ENCODE measurements at regions not wholly inside any gene's neighbourhood (a gene's known extent, or its start where the extent isn't known, plus 50 kb on each side); places are given as distances from the start of the nearest gene placed in this dataset.
"Not testable (repeated sequence)": the region's sequence is repeated elsewhere in the genome, so short reads cannot be mapped to it uniquely, and the experiment has no call there.

DNA sequence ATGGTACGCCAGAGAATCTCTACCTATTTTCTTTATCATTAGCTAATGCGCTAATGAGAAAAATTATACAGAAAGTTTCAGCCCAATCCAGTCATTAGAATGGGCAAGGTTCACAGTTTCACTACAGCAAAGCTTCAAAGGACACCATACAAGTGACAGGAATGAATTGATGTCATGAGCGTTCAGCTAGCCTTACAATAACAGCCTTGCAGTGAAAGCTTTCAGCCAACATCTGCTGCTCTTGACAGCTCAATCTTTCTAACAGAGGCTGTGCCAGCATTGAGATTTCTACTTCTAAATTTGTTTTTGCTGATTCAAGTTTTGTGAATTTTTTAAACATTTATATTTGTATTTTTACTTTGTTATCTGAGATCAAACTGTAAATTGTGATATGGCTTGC is 302.4 kb upstream of the FAM174A start:
- no peak for DNase-seq (ENCODE audit: low read depth in 2 of 2)

DNA sequence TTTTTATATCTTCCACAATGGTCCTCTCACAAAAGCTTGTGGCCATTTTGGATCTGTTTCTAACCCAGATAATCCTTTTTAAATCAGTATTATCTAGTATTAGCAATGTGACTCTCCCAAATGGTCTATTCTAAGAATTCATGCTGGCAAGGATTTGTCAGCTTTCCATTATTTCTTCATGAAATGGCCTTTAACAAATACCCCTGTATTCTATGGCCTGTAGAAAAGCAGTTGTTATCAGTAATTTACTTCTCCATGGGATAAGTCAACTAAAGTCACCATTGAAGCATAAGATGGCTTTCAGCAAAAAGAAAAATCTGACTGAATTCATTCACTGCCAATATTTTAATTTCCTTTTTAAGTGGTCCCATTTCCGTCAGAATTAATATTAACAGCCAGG is 346.4 kb upstream of the FAM174A start:
- no peak for DNase-seq (ENCODE audit: low read depth in 2 of 2)

DNA sequence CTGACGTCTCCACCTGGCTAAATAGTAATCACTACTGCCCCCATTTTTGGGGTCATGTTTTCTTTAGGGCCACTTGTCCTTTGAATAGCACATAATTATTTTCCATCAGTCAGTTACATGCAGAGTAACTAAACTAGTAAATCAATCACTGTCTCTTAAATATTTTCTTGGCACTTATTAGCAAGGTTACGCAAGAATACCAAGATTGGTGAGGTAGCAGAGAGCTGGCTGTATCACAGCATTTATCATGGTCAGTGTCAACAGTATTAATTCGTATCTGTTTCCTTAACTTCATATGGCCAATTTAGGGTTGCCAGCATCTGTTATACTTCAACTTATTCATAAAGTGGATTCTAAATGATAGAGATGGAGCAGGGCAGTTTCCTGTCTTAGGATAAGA is 346.8 kb upstream of the FAM174A start:
- no peak for DNase-seq (ENCODE audit: low read depth in 2 of 2)

DNA sequence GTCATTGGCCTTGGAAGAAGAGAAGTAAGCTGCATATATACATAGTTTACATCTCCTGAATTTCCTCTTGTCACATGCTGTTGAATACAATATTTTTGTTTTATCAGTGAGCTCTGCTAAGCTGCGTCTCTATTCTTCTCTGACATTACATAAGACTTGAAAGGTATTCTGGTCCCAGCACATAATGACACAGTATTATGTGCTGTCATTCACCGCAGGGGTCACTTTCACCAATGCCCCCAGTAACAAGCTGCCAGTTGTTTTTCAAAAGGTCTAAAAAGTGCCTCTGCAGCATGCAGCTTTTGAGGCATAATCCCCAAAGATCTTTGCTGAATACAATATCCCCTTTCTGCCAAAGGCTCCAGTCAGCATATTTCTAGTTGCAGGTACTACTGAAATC is 349.0 kb upstream of the FAM174A start:
- no peak for DNase-seq (ENCODE audit: low read depth in 2 of 2)

DNA sequence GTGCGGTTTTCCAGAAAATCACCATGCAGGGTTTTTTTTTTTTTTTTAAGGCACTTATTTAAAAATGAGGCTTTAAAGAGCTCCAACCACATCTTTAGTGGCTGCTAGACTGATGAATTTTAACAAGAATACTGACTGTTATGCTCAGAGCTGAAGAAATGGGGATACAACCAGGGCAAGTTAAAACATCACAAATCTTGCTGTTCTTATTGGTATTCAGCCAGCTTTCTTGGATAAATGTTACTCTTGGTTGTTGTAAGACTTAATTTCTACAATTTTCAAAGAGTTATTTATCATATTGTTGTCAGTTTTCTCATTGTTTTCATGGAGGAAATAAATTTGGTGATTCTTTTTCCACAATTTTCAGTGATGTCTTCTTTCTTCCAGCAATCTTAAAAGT is 352.8 kb upstream of the FAM174A start:
- DNase-seq (ENCODE audit: low read depth in 2 of 2), result no peak

DNA sequence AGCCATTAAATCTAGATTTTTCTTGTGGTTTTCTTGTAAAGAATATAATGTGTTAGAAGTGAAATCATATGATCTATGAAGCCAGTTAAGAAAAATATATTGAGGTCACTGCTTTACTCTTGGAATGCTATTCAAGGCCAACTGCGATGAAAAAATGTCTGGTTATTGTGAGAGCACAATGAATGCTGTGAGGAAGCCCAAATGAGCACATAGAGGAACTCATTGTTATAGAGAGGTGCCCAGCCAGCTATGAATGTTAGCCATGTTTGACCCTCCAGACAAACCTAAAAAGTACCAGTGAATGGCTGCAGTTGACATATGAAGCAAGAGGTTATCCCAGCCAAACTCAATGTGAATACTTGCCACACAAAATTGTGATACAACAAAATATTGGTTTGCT is 359.8 kb upstream of the FAM174A start:
- no peak for DNase-seq (ENCODE audit: low read depth in 2 of 2)

DNA sequence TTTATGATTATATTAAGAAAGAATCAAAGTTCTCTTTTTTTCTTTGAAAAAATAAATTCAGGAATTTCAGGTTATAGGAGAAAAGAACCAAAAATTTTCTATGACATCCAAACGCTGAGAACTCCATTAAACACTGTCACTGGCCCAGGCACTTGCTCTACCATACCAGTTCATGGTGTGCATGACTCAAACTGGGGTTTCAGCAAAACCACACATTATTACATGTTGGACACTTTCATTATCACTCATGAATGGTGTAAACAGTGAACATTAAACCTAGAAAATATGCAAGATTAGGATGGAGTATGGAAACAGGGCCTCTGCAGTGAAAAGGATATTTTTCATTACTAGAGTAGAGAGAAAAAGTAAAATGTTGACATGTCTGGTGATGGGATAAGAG is 369.9 kb upstream of the FAM174A start:
- DNase-seq (ENCODE audit: low read depth in 2 of 2), result no peak

DNA sequence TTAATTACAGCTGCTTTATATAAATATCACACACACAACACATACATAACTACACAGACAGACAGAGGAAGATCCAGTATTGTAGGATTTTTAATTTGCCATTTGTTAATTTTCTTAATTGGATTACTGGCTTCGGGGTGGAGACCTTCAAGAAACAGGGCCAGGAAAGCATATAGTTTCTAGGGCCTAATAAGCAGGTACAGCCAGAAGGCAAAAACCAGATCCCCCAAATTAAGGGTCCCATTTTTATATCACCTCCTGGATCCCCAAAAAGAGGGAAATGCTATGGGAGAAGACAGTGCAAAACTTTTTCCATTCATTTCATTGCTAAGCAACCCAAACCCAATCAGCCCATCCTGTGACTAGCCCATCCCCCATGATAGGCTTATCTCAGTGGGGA is 373.3 kb upstream of the FAM174A start:
- DNase-seq (ENCODE audit: low read depth in 2 of 2), result no peak

DNA sequence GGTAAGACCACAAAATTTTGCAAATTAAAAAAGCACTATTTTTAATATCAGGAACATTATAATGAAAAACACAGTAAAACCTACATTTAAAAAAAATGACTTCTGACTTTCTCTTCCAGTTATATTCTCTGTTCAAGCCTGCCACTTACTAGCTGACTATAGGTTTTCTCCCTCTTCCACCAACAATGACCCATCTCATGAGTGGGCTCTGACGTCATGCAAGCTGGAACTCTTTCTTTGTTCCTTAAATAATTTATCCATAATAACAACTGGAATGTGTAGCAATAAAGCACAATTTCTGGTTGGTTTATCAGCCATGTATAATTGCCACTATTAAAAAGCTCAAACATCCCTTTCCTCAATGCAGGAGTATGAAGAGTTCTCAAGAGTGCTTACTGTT is 378.1 kb upstream of the FAM174A start:
- no peak for DNase-seq (ENCODE audit: low read depth in 2 of 2)

DNA sequence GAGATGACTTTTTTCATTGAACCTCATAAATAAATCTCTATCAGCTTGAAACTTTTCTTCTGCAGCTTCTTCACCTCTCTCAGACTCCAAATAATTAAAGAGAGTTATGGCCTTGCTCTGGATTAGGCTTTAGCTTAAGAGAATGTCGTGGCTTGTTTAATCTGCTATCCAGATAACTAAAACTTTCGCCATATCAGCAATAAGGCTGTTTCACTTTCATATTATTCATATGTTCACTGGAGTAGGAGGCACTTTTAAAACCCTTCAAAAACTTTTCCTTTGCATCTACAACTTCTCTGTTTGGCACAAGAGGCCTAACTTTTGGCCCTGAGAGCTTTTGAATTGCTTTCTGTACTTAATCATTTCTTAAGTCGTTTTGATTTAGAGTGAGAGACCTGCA is 386.9 kb upstream of the FAM174A start:
- no peak for DNase-seq (ENCODE audit: low read depth in 2 of 2)

DNA sequence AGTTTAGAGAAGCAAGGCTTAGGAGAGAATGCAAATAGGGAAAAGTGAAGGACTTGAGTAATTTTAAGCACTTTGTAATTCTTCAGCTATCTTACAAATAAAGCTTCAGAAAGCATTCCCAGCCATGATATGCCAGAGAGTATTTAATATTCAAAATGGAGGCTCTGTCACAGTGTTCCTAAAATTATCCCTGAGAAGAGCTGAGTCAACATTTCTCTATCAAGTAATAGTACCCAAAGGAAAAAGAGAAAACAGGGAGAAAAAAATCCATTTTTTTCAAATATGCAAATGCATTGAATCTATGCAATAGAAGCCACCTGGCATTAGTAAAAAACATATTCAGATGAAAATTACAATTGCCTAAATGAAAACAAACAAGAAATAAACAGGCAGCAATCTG is 392.6 kb upstream of the FAM174A start:
- DNase-seq (ENCODE audit: low read depth in 2 of 2), result no peak

DNA sequence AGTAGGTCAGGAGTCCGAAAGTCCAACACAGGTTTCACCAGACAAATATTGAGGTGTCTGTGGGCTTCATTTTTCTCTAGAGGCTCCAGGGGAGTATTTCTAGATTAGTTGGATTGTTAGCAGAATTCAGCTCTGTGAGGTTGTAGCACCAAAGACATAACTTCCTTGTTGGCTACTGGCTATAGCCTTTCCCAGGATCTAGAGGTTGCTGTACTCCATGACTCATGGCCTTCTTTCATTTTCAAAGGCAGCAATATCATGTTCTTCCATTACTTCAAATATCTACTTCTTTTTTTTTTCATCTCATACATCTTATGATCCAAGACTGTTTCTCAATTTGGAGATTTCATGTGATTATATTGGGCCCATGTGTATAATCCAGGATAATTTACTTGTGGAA is 404.0 kb upstream of the FAM174A start:
- no peak for DNase-seq (ENCODE audit: low read depth in 2 of 2)

DNA sequence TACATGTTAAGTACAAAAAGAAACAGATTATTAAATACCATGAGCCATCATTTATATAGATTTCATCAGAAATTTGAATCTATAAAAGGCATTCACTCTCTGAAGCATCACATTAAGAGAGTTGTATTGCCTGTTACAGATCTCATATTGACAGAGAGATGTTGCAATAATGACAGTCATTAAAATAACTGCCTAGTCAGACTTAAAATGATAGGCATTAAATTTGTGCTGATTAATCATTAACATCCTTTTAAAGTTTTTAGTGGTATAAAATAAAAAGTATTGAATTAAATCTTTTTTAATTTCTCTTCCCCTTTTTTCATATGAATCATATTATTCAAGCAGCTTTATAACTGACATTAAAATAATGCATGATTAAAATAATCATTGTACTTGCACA is 404.9 kb upstream of the FAM174A start:
- DNase-seq (ENCODE audit: low read depth in 2 of 2), result no peak

DNA sequence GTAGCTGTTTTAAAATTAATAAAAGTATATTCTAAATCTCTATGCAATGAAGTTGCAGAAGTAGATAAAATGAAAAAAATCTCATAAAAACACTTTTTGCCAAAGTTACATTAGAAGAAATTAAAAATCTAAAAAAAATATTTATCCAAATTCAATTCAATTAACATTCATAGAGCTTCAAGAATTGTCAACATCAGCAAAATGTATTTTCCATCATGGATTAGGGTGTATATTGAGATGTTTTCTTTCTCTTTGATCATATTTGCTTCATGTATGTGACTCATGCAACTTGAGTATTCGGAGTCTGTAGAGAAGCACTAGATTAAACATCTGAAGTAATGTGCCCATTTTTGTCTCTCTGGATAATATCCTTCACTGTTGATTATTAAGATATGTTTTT is 415.3 kb upstream of the FAM174A start:
- no peak for DNase-seq (ENCODE audit: low read depth in 2 of 2)

DNA sequence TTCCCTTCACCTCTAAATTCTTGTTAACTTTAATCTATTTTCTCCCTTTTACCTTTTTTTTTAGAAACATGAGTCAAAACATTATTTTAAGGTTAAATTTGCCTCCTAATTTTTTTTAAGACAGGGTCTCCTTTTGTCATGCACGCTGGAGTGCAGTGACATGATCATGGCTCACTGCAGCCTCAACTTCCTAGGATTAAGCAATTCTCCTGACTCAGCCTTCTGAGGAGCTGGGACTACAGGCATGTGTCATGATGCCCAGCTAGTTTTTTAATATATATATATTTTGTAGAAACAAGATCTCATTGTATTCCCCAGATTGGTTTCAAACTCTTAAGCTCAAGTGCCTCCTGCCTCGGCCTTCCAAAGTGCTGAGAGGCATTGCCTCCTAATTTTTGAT is 424.7 kb upstream of the FAM174A start:
- DNase-seq (ENCODE audit: low read depth in 2 of 2), result no peak

DNA sequence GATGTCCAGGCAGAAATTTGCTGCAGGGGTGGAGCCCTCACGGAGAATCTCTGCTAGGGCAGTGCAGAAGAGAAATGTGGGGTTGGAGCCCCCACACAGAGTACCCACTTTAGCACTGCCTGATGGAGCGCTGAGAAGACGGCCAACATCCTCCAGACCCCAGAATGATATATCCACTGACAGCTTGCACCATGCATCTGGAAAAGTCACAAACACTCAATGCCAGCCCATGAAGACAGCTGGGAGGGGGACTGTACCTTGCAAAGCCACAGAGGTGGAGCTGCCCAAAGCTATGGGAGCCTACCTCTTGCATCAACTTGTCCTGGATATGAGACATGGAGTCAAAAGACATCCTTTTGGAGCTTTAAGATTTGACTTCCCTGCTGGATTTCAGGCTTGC is 426.3 kb upstream of the FAM174A start:
- DNase-seq (ENCODE audit: low read depth in 2 of 2), result no peak

DNA sequence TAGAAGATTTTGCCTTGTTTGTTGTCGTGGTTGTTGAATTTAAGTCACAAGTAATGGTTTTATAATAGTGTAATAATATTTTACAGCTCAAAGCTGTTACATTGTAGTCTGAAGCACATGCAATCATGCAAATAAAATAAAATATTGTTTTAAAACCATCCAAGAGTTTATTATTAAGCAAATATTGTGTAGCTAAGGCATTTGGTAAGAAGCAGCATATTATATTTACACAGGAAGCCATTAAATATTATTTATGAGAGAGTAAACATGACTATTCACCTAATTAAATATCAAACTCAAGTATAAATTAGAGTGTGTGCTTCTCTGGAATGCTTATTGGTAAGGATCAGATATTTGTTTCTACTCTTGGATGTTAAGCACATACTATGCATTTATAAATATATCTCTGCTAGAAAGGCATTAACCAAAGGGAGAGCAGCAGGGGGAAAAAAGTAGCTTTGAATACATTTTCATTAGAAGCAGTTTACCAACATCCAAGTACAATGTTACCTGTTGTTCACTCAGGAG is 431.5 kb upstream of the FAM174A start:
- not testable (repeated sequence) for DNase-seq (ENCODE audit: low read depth in 2 of 2)

DNA sequence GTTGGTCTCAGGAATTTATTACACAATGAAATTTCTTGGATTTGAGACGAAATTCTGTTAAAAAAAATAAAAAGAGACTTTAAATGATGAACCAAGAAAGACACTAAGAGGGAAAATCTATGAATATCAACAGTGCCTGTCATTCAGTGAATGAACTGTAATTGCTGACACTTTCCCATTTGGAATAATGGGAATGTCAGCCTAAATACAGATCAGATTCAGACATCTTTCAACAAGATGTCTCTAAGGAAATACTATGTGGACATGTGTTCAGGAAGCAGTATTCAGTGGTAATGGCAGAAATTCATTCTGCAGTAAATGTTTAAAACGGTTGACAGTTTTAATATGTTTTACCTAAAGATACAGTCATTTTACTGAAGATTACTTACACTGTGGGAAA is 433.7 kb upstream of the FAM174A start:
- not testable (repeated sequence) for DNase-seq (ENCODE audit: low read depth in 2 of 2)

DNA sequence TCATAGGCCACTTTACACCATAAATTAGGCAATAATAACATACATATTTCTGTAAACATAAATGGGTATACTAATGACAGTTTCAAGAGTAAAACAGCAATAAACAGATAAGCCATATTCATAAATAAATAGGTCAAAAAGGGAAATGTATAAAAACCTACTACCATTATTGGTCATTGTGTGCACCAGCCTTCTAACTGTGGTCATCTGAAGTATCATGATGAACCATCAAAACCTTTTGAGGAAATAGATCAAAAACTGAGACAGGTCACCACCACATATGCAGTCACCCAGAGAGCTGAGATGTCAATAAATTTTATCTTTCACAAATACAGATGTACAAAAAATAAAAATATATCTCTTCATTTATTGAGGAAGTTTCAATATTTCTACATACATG is 438.8 kb upstream of the FAM174A start:
- DNase-seq (ENCODE audit: low read depth in 2 of 2), result not testable (repeated sequence)

DNA sequence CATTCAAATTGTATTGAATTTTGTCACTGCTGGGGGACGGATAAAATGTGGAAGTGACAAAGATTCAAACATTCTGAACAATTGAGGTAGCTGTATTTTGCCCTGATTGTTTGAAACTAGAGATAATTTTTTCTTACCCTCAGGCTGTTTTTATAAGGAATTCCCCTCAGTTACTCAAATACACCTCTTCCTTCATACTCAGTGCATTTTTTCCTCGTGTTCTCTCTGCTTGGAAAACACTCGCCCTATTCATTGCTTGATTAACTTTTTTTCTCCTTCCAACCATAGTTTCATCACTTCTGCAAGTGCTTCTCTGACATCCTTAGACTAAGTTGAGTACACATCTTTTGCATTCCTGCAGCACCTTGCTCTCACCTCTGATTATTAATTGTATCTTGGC is 454.5 kb upstream of the FAM174A start:
- not testable (repeated sequence) for DNase-seq (ENCODE audit: low read depth in 2 of 2)

DNA sequence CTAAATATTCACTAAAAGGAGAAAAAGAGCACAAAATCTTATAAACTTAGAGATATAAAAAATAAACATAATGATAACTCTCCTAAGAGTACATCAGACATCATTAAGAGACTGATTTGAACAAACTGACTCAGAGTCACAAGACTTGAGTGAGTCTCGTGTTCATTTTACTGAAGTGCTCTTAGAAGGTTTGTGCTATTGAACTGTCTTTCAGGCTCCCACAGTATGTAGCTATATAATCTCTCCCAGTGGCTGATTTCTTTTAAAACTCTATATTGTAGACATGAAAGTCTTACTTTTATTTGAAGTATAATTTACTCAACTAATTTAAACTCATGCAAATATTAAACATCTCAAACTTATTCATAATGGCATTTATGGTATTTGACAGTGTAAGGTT is 456.0 kb upstream of the FAM174A start:
- DNase-seq (ENCODE audit: low read depth in 2 of 2), result not testable (repeated sequence)

DNA sequence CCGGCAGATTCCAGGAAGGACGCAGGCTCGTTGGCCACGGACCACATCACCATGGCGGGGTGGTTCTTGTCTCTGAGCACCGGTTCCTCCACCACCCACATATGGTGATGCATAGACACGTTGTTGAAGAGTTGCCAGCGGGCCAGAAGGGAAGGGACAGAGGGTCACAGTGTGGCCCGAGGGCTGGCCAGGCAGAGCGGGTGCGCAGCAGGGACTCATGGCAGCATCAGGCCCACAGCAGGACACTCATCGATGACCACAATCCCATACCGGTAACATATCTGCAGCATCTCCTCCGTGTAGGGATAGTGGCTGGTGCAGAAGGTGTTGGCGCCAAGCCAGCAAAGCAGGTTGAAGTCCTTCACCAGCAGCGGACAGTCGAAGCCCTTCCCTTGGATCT is 469.2 kb upstream of the FAM174A start:
- DNase-seq (ENCODE audit: low read depth in 2 of 2), result not testable (repeated sequence)

DNA sequence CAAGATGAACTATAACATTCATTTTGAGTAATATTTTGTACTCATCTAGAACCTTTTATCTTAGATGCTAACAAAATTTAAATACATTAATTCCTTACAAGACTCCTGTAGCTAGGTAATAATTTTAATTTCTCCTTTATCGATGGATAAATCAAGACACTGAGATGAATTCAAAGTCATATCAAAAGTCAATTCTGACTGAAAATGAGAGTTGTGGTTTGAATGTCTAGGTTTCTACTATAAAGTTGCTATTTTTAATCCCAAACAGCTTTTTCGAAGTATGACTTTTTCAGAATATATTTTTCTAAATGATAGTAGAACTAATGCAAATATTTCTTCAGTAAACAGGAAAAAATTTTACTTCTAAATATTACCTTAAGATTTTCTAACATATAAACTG is 491.7 kb upstream of the FAM174A start:
- DNase-seq (ENCODE audit: low read depth in 2 of 2), result no peak

DNA sequence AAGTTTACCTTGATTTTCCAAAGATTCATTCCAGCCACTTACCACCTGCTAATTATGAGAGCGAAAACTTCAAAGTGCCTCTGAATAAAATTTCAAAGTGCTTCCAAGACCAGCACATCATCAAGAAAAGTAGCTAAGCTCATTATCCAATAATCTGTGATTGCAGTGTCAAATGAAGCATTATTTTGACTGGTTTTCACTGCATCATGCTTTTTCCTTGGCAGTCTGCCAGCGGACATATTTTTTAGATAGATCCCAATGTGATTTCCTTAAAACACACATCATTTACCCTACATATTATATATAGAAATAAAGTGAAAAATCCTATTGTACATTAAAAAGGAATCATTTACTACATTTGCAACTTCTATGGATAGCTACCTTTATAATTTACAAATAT is 508.6 kb upstream of the FAM174A start:
- DNase-seq (ENCODE audit: low read depth in 2 of 2), result no peak

DNA sequence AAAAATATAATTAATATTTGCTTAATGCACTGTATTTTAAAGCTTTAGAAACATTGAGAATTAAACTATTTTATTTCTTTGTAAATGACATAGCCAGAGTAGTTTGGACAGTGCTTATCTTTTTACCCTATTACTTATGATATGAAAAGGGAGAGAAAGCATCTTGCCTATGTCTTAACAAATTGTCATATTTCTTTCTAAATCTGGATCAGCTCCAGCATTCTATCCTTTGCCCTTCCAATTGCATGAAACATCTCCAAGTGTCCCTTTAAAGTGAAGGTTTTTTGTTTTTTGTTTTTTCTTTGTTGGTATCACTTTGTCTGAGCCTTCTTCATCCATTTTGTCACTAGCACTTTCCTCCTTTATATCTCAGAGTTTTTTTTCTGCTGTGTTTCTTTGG is 511.6 kb upstream of the FAM174A start:
- no peak for DNase-seq (ENCODE audit: low read depth in 2 of 2)

Data from fibroblast of skin of left quadriceps (primary cell).